ENCODE measurements at regions not wholly inside any gene's neighbourhood (a gene's known extent, or its start where the extent isn't known, plus 50 kb on each side); places are given as distances from the start of the nearest gene placed in this dataset.

- ChIA-PET CTCF (ENCODE audit: partially characterized antibody) (no interaction called here), POLR2A (ENCODE audit: partially characterized antibody) (no interaction called here)
- Histone ChIP-seq H3K79me2 (ENCODE audit: control insufficient read depth in 1 of 2, insufficient read depth in 2 of 2, low read length in 2 of 2) (no peaks in the 10 kb centered on the region), H2BK120ac (replicated peaks; ENCODE audit: low read depth, low read length) (no peak overlapping the region), H3K4me2 (ENCODE audit: insufficient read depth in 1 of 2, low read depth in 2 of 2, low read length in 2 of 2) (no peak overlapping the region), H2AK5ac (ENCODE audit: low read depth, low read length) (no peak overlapping the region), H3K4me1 (replicated peaks in 1 of 4; ENCODE audit: control insufficient read depth in 3 of 4, insufficient read depth in 4 of 4, low read length in 3 of 4) (no peaks in the 10 kb centered on the region), H3K14ac (ENCODE audit: insufficient read length) (no peak overlapping the region), H3K4ac (replicated peaks; ENCODE audit: insufficient read length, low read depth, low read length) (no peak overlapping the region), H3K23ac (ENCODE audit: insufficient read length) (no peak overlapping the region), H3K36me3 (ENCODE audit: control insufficient read depth in 2 of 4, insufficient read depth in 4 of 4, low read length in 3 of 4) (no peaks in the 10 kb centered on the region), H3K9ac (replicated peaks in 1 of 4; ENCODE audit: extremely low read depth in 1 of 4, low read depth in 3 of 4, low read length in 3 of 4) (no peak overlapping the region), H4K20me1 (replicated peaks in 1 of 2; ENCODE audit: control insufficient read depth in 1 of 2, insufficient read depth in 2 of 2, low read length in 2 of 2) (no peaks in the 10 kb centered on the region), H3K27me3 (replicated peaks in 1 of 4; ENCODE audit: control insufficient read depth in 3 of 4, extremely low read depth in 1 of 4, insufficient read depth in 3 of 4, low read length in 3 of 4) (no peaks in the 10 kb centered on the region), H2AFZ (ENCODE audit: low read length) (no peak overlapping the region), H3K79me1 (ENCODE audit: low read depth, low read length) (no peaks in the 10 kb centered on the region), H2BK12ac (ENCODE audit: low read depth, low read length) (no peak overlapping the region), H3K27ac (ENCODE audit: low read depth, low read length) (no peak overlapping the region), H2BK5ac (ENCODE audit: low read depth, low read length) (no peak overlapping the region), H3K9me3 (ENCODE audit: insufficient read depth in 2 of 2, low read depth in 1 of 2, low read length in 1 of 2) (peaks cover 10 to 76% of the 10 kb centered on the region in 2 experiments; a peak in 2 of 4 replicates), H3K23me2 (ENCODE audit: low read depth, low read length) (no peaks in the 10 kb centered on the region), H2BK15ac (ENCODE audit: low read length) (no peak overlapping the region), H4K5ac (ENCODE audit: insufficient read length, low read depth, low read length) (no peak overlapping the region), H3K4me3 (ENCODE audit: extremely low read depth in 1 of 4, insufficient read depth in 2 of 4, low read depth in 3 of 4, low read length in 4 of 4) (no peak overlapping the region), H4K91ac (replicated peaks; ENCODE audit: insufficient read length, low read length) (no peak overlapping the region), H3K56ac (replicated peaks; ENCODE audit: insufficient read length, low read depth, low read length) (no peak overlapping the region), H3K18ac (ENCODE audit: extremely low read depth, low read length) (no peak overlapping the region), H4K8ac (ENCODE audit: extremely low read depth, insufficient read depth, low read length) (no peak overlapping the region), H2BK20ac (ENCODE audit: low read length) (no peak overlapping the region)
- FAIRE-seq (no peak), DNase-seq (ENCODE audit: low read depth in 1 of 2, low spot score in 2 of 2) (no peak)
- 20% methylated on average over 1 of the region's 1 CpG; no CpG with 5 or more reads in 1 of the 2 experiments for WGBS, 2 experiments (ENCODE audit: extremely low coverage in 1 of 2, insufficient coverage in 1 of 2, insufficient read length in 1 of 2, insufficient replicate concordance in 2 of 2, low coverage in 1 of 2, low lambda C conversion rate in 2 of 2, missing lambda C conversion rate in 1 of 2)
- TF ChIP-seq SP1 (IDR thresholded peaks at IDR 0.05; ENCODE audit: low read depth, low read length): no peak
- TF ChIP-seq SP2 (IDR thresholded peaks at IDR 0.05; ENCODE audit: low read length): no peak
- no peak for TF ChIP-seq JUN (IDR thresholded peaks at IDR 0.05; ENCODE audit: low read depth, low read length)
- TF ChIP-seq TBP (IDR thresholded peaks at IDR 0.05; ENCODE audit: low read depth, low read length): no peak
- no peak for TF ChIP-seq HDAC2 (IDR thresholded peaks at IDR 0.05; ENCODE audit: borderline replicate concordance in 1 of 2, low read depth in 2 of 2, low read length in 2 of 2)
- TF ChIP-seq POLR2AphosphoS5 (IDR thresholded peaks at IDR 0.05; ENCODE audit: low read depth, low read length): no peak
- no peak for TF ChIP-seq TAF7 (optimal IDR thresholded peaks at IDR 0.05; ENCODE audit: borderline replicate concordance, low read depth, low read length)
- TF ChIP-seq RFX5 (IDR thresholded peaks at IDR 0.05; ENCODE audit: borderline replicate concordance, low read depth, low read length): no peak
Measured at GRCh38 chrY:9018401-9018800, 318.9 kb upstream of the TSPY4 start.
